Muscle of leg (tissue), 3 donors: ENCODE measurements at regions not wholly inside any gene's neighbourhood (a gene's known extent, or its start where the extent isn't known, plus 50 kb on each side); places are given as distances from the start of the nearest gene placed in this dataset.

Experiments
- DNase-seq: peaks from one replicate; pipeline ENCODE4 v3.0.0; 2013
- H3K27ac ChIP-seq: one replicate; pipeline ENCODE4 v1.5.1; 2013; ENCODE audit warnings: mild to moderate bottlenecking, low read length, control low read depth
- H3K27me3 ChIP-seq: one replicate; pipeline ENCODE4 v1.6.1; 2013; ENCODE audit warnings: low read length; ENCODE audit not compliant: control insufficient read depth, insufficient read depth
- H3K36me3 ChIP-seq: one replicate; pipeline ENCODE4 v1.6.1; 2013; ENCODE audit warnings: low read length; ENCODE audit not compliant: control insufficient read depth, insufficient read depth
- H3K4me1 ChIP-seq: one replicate; pipeline ENCODE4 v1.6.1; 2013; ENCODE audit warnings: low read length; ENCODE audit not compliant: control insufficient read depth, insufficient read depth
- H3K4me3 ChIP-seq: one replicate; pipeline ENCODE4 v1.5.1; 2013; ENCODE audit warnings: low read length, control low read depth
- H3K9me3 ChIP-seq: replicated peaks from 2 replicates; pipeline ENCODE4 v1.6.1; 2013; ENCODE audit warnings: low read depth, low read length; ENCODE audit not compliant: control insufficient read depth
- WGBS: methylation state at CpG from one replicate; pipeline ENCODE4 v1.1.5; 2013; ENCODE audit warnings: missing lambda C conversion rate; ENCODE audit not compliant: insufficient coverage; 5-methylcytosine and 5-hydroxymethylcytosine counted together

DNA sequence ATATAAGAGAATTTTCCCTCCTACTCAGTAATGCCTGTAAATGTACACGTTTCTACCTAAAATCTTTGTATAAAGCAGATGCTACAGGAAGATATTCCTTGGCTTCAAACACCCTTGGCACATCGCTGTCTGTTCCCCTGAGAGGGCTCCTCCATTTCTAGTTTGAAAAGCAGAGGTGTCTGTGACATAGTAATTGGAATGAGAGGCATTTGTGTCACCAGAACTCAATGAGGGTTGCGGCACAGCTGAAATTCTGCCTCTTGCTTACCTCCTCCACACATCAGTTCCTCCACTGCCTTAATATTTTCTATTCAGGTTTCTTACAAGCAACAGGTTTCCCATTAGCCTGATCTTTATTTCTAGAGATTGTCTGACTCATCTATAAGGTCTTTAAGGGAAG lies 359.9 kb upstream of the DCC start:
- DNase-seq = no peak
- H3K9me3 ChIP-seq = no peaks in the 10 kb centered on the region
- H3K27ac ChIP-seq = no peak overlapping the region
- WGBS = no CpG with 5 or more reads among the region's 3 CpGs
- H3K36me3 ChIP-seq = no peaks in the 10 kb centered on the region
- H3K4me3 ChIP-seq = no peak overlapping the region
- H3K27me3 ChIP-seq = no peaks in the 10 kb centered on the region
- H3K4me1 ChIP-seq = no peaks in the 10 kb centered on the region

DNA sequence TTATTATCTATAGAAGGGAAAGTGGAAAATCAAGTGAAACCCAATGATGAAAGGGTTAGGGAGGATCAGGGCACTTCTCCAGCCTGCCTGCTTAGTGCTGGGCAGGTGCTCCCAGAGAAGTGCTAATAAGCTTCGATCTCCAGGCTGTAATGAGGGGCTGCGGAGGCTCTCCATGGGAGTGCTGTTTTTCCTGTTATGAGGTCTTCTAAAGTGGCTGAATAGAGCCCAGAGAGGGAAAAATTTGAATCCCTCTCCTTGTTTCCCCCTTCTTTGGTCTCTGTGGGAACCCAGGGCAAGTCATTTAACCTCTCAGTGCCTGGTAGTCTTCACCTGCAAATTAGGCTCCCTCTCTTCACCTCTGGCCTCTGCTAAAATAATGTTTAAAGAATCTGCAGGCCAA lies 351.7 kb upstream of the DCC start:
- Histone ChIP-seq H3K36me3 (no peaks in the 10 kb centered on the region), H3K27ac (no peak overlapping the region), H3K4me1 (no peaks in the 10 kb centered on the region), H3K27me3 (no peaks in the 10 kb centered on the region), H3K9me3 (no peaks in the 10 kb centered on the region), H3K4me3 (no peak overlapping the region)
- WGBS = no CpG with 5 or more reads among the region's 2 CpGs
- no peak for DNase-seq

DNA sequence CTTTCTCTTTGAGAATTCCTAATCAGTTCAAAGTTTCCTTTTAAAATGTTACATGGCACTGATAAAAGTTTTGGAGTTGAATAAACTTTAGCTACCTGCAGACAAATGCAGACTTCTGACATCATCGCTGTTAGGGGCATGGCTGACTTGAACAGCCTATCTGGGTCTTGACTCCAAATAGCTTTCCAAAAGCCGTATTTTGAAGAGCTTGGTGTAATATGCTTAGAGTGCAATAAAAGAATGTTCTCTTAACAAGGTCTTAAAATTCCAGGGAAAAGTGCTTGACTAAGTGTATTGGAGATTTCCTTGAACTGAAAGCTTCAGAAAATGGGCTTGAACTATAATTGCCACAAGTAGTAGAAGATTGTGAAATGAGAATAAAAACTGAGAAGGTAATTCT lies 342.9 kb upstream of the DCC start:
- H3K4me3 ChIP-seq = no peak overlapping the region
- no peaks in the 10 kb centered on the region for H3K36me3 ChIP-seq
- no peaks in the 10 kb centered on the region for H3K27me3 ChIP-seq
- no peaks in the 10 kb centered on the region for H3K4me1 ChIP-seq
- no peaks in the 10 kb centered on the region for H3K9me3 ChIP-seq
- H3K27ac ChIP-seq = no peak overlapping the region
- DNase-seq = no peak
- WGBS = 85% methylated on average over 2 of the region's 2 CpGs

DNA sequence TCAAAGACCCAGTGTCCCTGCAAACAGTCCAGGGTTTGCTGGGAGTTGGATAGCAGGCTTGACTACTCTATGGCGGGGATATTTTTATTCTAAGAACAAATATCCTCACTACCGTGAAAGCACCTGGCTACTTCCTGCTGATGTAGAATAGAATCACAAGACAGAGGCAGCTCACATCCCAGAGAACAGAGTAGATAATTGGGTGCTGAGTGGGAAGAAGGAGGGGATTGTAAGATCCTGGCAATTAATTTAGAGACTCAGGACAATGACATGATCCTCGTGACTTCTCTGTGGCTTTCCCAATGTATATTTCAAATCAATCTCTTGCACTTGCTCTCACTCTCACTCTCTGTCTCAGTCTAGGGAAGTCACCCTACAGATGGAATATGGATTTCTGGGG lies 341.9 kb upstream of the DCC start:
- H3K27me3 ChIP-seq = no peaks in the 10 kb centered on the region
- H3K36me3 ChIP-seq = no peaks in the 10 kb centered on the region
- DNase-seq = no peak
- H3K4me3 ChIP-seq = no peak overlapping the region
- H3K27ac ChIP-seq = no peak overlapping the region
- H3K9me3 ChIP-seq = no peaks in the 10 kb centered on the region
- no peaks in the 10 kb centered on the region for H3K4me1 ChIP-seq
- no CpG with 5 or more reads among the region's 3 CpGs for WGBS

DNA sequence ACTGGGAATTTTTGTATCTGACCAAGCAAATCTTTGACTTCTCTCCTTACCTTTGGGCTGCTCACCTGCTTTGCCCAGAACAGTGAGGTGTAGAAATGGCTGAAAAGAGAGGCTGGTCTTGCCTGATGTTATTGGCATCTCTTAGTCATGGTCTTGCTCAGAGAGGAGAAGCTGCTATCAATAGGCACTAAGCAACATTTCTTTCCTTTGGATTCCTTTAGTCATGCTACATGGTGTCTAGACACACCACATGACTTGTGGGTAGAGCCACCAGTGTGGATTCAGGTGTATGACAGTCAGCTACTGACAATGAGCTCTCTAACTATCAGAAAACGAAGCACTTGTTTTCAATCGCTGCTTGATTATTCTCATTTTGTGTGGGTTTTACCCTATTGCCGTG lies 341.3 kb upstream of the DCC start:
- H3K4me1 ChIP-seq = no peaks in the 10 kb centered on the region
- H3K27ac ChIP-seq = no peak overlapping the region
- H3K4me3 ChIP-seq = no peak overlapping the region
- no peaks in the 10 kb centered on the region for H3K36me3 ChIP-seq
- 84% methylated on average over 3 of the region's 3 CpGs for WGBS
- H3K27me3 ChIP-seq = no peaks in the 10 kb centered on the region
- DNase-seq = no peak
- no peaks in the 10 kb centered on the region for H3K9me3 ChIP-seq

DNA sequence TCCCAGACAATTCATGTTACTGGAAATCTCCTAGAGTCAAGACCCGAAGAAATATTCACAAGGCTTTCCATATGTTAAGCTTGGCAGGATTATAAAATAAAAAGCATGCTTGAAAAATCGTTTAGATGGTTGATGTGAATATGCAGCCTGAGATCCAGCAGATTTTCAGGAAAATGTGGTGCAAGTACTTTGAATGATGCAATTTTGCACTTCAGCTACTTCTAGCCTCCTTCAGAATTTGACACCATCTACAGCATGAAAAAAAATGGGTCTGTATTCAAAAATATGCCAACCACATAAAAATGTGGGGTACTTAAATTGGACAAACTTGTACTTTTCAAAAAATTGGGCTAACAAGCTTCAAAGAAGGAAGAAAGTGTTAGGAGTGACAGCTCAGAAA lies 340.6 kb upstream of the DCC start:
- Histone ChIP-seq H3K4me3 (no peak overlapping the region), H3K4me1 (no peaks in the 10 kb centered on the region), H3K27me3 (no peaks in the 10 kb centered on the region), H3K9me3 (no peaks in the 10 kb centered on the region), H3K27ac (no peak overlapping the region), H3K36me3 (no peaks in the 10 kb centered on the region)
- DNase-seq = no peak
- no CpG with 5 or more reads among the region's 2 CpGs for WGBS

DNA sequence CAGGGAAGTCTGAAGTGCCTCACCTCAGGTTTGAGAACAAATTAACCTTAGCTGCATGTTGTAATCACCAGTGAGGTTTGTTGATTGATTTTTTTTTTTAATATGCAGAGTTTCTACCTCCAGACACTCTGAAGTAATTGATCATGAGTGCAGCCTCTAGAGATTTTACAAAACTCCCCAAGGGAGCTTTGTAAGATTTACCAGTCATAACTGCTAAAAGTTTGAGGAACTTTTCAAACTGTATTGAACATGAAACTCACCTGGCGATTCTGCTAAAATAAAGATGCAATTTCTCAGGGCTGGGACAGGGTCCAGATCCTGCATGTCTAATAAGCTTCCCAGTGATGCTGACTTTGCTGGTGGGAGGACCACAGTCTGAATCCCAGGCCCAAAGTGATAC lies 339.6 kb upstream of the DCC start:
- DNase-seq = no peak
- WGBS = 83% methylated on average over 1 of the region's 1 CpG
- Histone ChIP-seq H3K4me1 (no peaks in the 10 kb centered on the region), H3K27me3 (no peaks in the 10 kb centered on the region), H3K27ac (no peak overlapping the region), H3K4me3 (no peak overlapping the region), H3K36me3 (no peaks in the 10 kb centered on the region), H3K9me3 (no peaks in the 10 kb centered on the region)

DNA sequence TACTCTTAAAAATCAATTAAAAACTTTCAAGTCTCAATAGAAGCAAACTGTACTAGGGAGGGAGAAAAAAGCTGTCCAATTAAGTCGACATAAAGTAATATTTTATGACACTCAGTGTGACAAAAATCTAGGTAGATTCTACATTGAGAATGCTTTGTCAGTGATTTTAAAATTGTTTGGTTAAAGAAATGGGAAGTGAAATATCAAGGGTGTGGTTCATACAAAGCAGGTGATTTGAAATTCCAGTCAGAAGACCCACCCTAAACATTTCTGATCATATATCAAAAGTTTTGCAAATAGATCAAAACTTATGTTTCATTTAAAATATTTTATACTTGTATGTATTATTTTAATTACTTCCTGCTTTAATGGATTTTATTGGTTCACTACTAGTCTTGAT lies 338.9 kb upstream of the DCC start:
- Histone ChIP-seq H3K9me3 (no peaks in the 10 kb centered on the region), H3K27me3 (no peaks in the 10 kb centered on the region), H3K27ac (no peak overlapping the region), H3K36me3 (no peaks in the 10 kb centered on the region), H3K4me3 (no peak overlapping the region), H3K4me1 (no peaks in the 10 kb centered on the region)
- WGBS = no CpG with 5 or more reads among the region's 1 CpG
- DNase-seq = no peak

DNA sequence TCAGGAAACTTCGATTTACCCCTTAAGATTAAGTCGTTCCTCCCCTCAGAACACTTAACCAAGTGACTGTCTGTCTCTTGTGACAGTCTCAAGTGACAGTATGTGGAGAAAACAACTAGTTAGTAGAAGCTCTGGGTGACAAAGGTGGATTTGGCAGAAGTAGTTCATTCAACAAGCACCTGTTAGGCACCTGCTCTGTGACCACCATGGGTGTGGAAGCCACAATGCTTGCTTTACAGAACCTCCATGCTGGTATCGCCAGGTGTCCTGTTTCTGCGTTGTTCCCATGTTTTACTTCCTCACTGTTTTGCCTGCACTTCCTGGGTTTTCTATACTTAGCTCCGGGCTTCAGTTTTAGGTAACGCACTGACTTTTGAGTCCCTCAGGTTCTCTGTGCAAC lies 337.4 kb upstream of the DCC start:
- WGBS = 88% methylated on average over 3 of the region's 6 CpGs
- Histone ChIP-seq H3K27ac (no peak overlapping the region), H3K9me3 (no peaks in the 10 kb centered on the region), H3K4me1 (no peaks in the 10 kb centered on the region), H3K36me3 (no peaks in the 10 kb centered on the region), H3K4me3 (no peak overlapping the region), H3K27me3 (no peaks in the 10 kb centered on the region)
- DNase-seq = no peak

DNA sequence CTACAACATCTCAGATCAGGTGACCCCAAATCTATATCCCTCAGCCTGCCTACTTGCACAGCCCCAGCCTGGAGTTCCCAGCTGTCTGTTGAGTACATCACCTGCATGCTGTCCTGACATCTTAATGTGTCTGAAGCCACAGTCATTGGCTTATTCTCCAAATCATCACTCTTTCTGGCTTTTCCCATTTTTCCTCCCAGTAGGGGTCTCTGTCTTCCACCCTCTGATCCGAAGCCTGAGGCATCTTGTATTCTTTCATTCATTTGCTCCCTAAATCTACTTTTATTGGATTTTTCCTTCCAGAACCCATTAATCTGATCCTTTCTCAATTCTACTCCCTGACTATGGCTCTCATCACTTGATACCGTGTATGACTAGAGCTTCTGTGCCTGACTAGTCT lies 332.9 kb upstream of the DCC start:
- H3K27me3 ChIP-seq = no peaks in the 10 kb centered on the region
- H3K9me3 ChIP-seq = no peaks in the 10 kb centered on the region
- H3K27ac ChIP-seq = no peak overlapping the region
- H3K4me3 ChIP-seq = no peak overlapping the region
- WGBS = 59% methylated on average over 1 of the region's 2 CpGs
- H3K36me3 ChIP-seq = no peaks in the 10 kb centered on the region
- no peak for DNase-seq
- no peaks in the 10 kb centered on the region for H3K4me1 ChIP-seq

DNA sequence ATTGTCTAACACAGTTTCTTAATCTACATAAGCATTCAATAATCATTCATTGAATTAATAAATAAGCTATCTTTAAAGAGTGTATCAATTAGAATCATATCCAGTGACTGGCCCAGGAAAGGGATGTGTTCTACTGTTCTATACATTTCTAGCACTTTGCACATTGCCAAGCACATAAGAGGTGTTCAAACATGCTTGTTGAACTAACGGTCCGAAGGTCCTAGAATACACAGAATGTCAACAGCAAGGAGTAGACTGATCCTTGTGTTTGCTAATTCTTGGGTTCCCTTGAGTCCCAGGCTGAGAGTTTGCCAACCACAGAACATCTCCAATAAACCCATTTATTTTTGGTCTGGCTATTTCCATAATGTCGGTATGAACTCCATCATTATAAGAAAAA lies 331.7 kb upstream of the DCC start:
- no peak for DNase-seq
- H3K36me3 ChIP-seq = no peaks in the 10 kb centered on the region
- no peak overlapping the region for H3K27ac ChIP-seq
- WGBS = no CpG with 5 or more reads among the region's 3 CpGs
- no peaks in the 10 kb centered on the region for H3K4me1 ChIP-seq
- H3K27me3 ChIP-seq = no peaks in the 10 kb centered on the region
- no peak overlapping the region for H3K4me3 ChIP-seq
- H3K9me3 ChIP-seq = no peaks in the 10 kb centered on the region
